ENCODE measurements at regions not wholly inside any gene's neighbourhood (a gene's known extent, or its start where the extent isn't known, plus 50 kb on each side); places are given as distances from the start of the nearest gene placed in this dataset.

DNA sequence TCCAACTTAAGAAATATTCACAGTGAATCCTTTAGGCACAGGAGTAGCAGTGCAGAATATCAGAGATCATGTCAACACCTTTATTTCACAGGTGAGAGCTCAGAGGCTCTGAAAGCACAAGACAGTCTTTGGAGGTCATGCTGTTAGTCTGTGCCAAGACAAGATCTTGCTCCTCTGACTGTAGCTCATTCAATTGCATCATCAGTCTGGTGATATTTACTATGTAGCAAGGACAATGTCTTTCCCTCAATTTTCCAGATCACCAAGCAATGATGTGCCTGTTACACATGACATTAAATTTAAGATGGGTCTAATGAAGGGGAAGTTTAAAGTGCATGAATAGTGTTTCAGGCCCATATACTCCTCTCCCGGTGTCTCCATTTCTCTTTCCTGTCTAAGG is 277.5 kb downstream of the IL15 start:
- no peak for DNase-seq (ENCODE audit: low read depth in 4 of 4, low spot score in 3 of 4)

DNA sequence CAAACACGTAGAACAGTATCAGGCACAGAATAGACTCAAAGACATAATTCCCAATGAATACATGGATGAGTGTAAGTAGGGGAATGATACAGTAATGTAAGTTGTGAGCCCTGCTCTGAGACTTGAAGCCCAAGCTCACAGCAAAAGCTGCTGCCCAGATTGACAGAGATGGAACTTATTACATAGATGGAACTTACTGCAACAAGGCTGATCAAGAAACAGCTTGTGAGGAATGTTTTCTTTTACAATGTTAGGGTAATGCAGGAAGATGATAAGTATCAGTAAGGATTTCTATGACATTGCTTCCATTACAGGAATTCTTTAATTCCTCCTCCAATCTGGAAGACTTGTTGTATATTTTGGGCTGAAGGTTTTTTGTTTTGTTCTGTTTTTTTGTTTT is 278.4 kb downstream of the IL15 start:
- DNase-seq (ENCODE audit: low read depth in 4 of 4, low spot score in 3 of 4), result no peak

DNA sequence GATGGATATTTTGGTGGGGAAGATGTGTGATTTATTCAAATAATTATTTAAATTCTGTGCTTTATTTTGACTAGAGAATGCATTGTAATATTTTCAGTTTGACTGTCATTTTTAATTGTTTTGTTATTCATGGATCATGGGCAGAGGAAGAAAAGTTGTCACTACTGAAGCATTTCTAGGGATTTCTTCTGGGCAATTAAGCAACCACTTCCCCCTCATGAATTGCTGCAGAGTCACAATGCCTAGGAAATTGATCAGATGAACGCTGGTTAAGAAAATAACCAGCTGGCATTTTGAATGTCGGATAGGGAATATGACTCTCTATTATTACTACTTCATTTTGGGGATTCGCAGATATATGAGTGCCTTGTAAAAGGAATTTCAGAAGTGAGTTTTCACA is 283.3 kb downstream of the IL15 start:
- no peak for DNase-seq (ENCODE audit: low read depth in 4 of 4, low spot score in 3 of 4)

DNA sequence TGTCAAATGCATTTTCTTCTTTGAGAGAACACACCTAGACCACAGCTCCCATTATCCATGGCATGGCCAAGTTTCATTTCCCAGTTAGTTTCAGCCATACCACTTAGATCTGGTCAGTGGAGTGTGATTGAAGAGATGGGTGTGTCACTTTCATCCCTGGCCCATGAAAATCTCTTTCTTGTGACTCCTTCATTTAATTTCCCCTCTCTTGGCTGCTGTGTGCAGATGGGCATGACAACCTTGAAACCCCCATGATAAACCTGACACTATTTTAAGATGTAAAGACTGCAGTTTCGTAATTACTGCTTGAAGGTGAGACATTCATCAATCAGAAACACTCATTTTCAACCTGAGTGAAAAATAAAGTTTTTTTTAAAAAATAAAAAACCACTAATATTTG is 284.9 kb downstream of the IL15 start:
- DNase-seq (ENCODE audit: low read depth in 4 of 4, low spot score in 3 of 4), result no peak

DNA sequence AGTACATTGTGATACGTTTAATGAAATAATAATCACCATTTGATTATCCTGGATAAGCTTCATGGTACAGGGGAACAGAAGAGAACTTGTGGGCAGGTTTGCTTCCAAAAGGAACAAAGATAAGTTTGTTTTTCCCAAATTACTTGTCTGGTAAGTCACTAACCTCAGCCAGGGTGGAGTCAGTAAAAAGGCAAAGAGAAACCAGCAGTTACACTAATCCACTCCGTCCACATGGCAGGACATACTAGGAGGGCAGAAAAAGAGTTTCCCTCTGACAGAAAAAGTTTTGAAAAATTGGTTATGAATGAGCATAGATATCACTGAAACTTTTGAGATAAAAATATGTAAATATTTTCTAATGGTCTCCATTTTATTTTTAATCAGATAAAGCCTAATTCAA is 285.9 kb downstream of the IL15 start:
- DNase-seq (ENCODE audit: low read depth in 4 of 4, low spot score in 3 of 4), result no peak

DNA sequence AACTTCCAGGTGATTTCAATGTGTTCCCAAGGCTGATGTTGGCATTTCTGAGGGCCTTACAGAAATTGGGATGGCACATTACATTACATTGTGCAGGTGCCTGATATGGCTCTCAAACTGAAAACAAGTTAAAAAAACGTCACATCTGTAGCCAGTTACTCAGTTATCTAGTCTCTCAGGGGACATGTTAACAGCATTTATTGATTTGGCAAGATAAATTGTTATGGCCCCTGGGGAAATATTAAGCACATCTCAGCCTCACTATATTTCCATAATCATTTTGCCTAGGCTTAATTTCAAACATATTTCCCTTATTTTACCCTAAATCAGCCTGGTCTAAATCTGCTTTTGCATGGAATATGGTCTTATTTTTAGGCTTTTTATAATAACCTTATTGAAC is 290.0 kb downstream of the IL15 start:
- no peak for DNase-seq (ENCODE audit: low read depth in 4 of 4, low spot score in 3 of 4)

DNA sequence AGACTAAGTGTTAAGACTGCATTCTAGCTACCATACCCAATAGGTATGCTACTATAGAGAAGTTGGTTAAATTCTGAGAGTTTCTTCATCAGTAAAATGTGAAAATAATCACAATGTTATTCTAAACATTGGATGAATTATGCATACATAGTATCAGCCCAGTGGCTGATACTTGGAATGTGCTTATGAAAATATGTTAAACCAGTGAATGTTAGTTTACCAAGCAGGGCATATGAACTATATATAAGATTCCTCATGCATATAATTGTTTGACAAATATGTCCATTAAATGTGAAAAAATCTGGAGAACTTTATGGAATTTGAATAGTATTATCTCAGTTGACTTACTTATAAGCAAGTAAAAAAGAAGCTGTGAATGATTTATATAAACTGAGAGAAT is 296.1 kb downstream of the IL15 start:
- no peak for DNase-seq (ENCODE audit: low read depth in 4 of 4, low spot score in 3 of 4)

DNA sequence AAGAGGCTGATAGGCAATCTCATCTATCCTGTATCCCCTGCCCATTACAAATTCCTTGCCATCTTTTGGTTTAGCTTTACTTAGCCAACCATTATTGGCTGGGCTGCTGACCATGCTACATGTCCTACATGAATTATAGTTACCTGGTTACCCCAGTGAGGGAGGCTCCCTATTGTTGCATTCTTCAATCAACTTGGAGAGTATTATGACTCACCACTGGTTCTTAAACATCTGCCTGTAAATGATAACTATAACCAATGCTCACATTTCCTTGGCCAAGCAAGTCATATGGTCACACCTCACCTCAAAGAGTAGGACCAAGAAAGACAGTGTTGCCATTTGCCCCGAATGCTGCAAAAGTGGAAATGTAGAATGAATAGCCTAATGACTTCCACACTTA is 297.6 kb downstream of the IL15 start:
- DNase-seq (ENCODE audit: low read depth in 4 of 4, low spot score in 3 of 4), result no peak

DNA sequence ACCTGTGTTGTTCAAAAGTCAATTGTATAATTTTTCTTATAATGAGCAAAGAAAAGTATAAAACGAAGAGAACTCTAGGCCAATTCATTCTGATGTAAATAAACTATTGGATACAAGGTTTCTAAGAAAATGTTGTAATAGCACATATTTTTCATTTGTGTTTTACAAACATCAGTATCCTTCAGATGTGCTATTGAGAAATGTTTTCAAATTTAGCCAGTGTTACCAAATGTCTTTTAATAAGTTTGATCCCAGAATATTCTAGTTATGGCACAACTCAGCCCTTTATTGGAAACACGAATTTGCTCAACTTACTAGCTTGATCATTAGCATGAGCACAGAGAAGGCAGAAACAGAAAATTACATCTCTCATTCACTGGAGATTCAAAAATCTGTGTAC is 319.3 kb downstream of the IL15 start:
- no peak for DNase-seq (ENCODE audit: low read depth in 4 of 4, low spot score in 3 of 4)

DNA sequence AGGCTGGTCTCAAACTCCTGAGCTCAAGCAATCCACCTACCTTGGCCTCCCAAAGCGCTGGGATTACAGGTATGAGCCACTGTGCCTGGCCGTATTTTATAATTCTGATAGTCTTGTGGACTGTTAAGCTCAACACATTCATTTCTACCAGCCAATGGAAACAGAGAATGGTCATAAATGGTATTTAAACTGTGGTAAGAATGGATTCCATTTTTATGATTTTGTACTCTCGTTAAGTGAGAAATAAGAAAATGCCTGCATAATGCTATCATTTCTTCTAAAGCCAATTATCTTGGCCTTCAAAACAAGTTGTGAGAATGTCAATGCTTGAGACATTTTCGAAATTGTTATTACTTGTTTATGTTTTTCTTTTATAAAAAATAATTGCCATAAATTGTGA is 321.0 kb downstream of the IL15 start:
- DNase-seq (ENCODE audit: low read depth in 4 of 4, low spot score in 3 of 4), result no peak

DNA sequence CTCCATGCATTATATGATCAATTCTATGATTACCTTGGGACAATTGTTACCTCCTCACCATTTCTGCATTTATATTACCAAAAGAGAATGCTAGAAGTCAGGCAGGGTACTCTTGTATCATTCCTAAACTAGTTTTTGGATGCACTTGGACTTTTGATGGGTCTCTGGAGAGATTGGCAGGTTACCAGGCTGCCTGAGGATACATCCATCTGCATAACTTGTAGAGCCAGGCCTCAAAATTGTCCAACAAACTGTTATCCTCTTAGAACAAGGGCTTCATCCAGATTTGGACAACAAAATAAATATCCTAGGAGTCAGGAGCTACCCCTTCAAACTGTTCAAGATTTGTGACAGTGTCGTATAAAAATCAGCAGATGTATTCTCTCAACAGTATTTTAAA is 326.1 kb downstream of the IL15 start:
- no peak for DNase-seq (ENCODE audit: low read depth in 4 of 4, low spot score in 3 of 4)

DNA sequence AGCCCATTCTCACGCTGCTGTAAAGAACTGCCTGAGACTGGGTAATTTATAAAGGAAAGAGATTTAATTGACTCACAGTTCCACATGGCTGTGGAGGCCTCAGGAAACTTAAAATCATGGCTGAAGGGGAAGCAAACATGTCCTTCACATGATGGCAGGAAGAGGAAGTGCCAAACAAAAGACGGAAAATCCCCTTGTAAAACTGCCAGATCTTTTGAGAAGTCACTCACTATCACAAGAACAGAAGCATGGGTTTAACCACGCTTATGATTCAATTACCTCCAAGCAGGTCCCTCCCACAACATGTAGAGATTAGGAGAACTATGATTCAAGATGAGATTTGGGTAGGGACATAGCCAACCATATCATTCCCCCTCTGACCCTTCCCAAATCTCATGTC is 335.5 kb downstream of the IL15 start:
- no peak for DNase-seq (ENCODE audit: low read depth in 4 of 4, low spot score in 3 of 4)

DNA sequence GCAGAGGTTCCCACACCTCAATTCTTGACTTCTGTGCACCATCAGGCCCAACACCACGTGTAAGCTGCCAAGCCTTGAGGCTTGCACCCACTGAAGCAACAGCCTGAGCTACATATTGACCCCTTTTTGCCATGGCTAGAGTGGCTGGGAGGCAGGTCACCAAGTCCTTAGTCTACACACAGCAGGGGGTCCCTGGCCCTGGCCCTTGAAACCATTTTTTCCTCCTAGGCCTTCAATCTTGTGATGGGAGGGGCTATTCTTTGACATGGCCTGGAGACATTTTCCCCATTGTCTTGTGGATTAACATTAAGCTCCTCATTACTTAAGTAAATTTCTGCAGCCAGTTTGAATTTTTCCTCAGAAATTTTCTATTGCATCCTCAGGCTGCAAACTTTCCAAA is 336.6 kb downstream of the IL15 start:
- DNase-seq (ENCODE audit: low read depth in 4 of 4, low spot score in 3 of 4), result no peak

Data from left renal pelvis (tissue), 4 donors.